Activated CD4-positive, alpha-beta T cell treated with anti-CD3 and anti-CD28 coated beads, Interleukin-2, Interleukin-6, amounts not matched to agents 100 ng/mL and 50 ng/mL, durations not matched to agents 16 hours and 8 hours (primary cell): ENCODE measurements at regions not wholly inside any gene's neighbourhood (a gene's known extent, or its start where the extent isn't known, plus 50 kb on each side); places are given as distances from the start of the nearest gene placed in this dataset.
"Not testable (repeated sequence)": the region's sequence is repeated elsewhere in the genome, so short reads cannot be mapped to it uniquely, and the experiment has no call there.

Experiments used
- DNase-seq: peaks from one replicate; pipeline ENCODE4 v3.0.0-alpha.2; 2020

DNA sequence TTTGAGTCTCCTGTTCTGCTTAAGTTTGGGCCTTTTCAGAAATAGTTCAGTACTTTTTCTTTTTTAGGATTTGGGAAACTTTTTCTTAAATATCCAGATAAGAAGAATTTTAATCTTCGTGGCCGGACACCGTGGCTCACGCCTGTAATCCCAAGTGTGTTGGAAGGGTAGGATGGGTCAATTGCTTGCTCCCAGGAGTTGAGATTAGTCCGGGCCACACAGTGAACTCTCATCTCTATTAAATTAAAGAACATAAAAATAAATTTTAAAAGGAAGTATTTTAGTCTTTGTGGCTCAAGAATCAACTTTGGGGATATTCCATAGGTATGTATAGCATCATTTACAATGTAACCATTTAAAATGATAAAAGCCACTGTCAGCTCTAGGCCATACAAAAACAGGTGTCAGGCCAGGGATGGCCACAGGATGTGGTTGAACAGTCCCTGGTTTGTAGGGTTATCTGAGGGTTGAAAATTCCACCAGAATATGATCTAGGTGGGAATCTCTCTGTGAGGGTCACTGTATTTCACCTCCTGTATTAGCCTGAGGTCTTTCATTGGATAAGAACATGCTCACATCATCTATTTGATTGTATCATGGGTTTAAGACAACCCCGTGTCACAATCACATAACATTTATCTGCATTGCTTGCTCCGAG, 115.6 kb downstream of the GGTLC2 start:
- DNase-seq: no peak

DNA sequence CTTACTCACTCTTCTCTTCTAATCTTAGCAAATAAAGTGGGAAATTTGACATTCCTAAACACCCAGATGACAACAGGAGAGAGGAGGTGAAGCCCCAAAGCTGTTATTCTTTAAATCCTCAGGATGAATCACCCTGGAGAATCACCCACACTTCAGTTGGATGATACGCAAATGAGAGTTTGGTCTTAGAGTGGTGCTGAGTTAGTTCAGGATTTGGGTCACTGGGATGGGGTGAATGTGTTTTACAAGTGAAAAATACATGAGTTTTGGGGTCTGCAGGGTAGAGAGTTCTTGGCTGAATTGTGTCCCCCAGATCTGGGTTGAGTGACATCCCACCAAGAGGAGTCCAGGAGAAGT, 117.2 kb downstream of the GGTLC2 start:
- no peak for DNase-seq

DNA sequence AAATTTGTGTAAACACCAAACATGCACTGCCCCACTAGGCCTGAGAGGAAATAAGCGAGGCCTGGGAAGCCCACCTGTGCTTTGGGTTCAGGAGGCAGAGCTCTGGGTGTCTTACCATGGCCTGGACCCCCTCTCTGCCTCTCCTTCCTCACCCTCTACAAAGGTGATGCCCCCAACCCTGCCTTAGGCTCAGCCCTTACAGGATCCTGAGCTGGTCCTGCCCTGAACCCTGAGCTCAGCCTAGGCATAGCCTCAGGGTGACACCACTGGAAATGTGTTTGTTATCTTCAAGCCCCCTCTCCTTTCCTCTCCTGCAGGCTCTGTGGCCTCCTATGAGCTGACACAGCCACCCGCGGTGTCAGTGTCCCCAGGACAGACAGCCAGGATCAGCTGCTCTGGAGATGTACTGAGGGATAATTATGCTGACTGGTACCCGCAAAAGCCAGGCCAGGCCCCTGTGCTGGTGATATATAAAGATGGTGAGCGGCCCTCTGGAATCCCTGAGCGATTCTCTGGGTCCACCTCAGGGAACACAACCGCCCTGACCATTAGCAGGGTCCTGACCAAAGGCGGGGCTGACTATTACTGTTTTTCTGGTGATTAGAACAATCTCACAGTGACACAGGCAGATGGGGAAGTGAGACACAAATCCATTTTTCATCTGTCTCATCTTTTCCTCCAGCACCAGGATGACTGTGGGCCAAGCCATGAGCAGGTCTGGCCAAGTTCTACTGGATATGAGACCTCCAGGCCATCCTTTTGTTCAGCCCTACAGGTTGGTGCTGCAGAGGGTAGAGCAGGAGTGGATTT, 117.8 kb downstream of the GGTLC2 start:
- no peak for DNase-seq

GRCh38 chr22:22763512-22763911, 119.1 kb downstream of the GGTLC2 start:
- no peak for DNase-seq

- no peak for DNase-seq
Observed at GRCh38 chr22:22764085-22764484, 119.7 kb downstream of the GGTLC2 start.

- DNase-seq: no peak
Observed at GRCh38 chr22:22767876-22768602, 119.6 kb upstream of the IGLL5 start.

- DNase-seq: no peak
Observed at GRCh38 chr22:22768885-22769284, 118.7 kb upstream of the IGLL5 start.

- no peak for DNase-seq
Observed at GRCh38 chr22:22769434-22770279, 118.0 kb upstream of the IGLL5 start.

- DNase-seq: peak; percentile 57
Observed at GRCh38 chr22:22770280-22770871, 117.2 kb upstream of the IGLL5 start.

DNA sequence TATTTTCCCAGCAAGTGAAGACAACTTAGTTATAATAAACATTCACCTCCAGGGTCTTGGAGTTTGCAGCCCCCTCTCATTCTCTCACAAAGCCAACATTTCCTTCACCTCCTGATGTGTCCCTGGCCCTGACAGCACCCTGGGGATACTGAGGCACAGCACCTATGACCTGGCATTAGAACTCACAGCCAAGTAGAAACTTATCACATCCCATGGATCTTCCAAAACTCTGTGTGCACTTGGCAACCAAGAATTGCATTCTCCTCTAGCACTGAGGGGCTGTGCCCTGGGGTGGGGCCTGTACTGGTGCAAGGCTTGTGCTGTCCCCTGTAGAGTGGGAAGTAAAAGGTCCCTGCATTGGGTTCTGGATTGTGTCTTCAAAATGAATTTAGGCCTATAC, 116.7 kb upstream of the IGLL5 start:
- DNase-seq: no peak

GRCh38 chr22:22771696-22772377, 115.8 kb upstream of the IGLL5 start:
- no peak for DNase-seq

DNA sequence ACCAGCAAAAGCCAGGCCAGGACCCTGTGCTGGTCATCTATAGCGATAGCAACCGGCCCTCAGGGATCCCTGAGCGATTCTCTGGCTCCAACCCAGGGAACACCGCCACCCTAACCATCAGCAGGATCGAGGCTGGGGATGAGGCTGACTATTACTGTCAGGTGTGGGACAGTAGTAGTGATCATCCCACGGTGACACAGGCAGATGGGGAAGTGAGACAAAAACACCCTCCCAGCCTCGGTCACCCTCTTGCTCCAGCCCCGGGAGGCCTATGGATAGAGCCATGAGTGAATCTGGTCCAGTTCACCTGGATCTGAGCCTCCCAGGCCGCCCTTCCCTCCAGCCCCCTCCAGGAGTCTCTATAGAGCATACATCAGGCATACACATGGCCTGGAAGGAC, 115.2 kb upstream of the IGLL5 start:
- no peak for DNase-seq

- DNase-seq: no peak
Observed at GRCh38 chr22:22772883-22773282, 114.7 kb upstream of the IGLL5 start.

- DNase-seq: no peak
Observed at GRCh38 chr22:22773427-22773826, 114.2 kb upstream of the IGLL5 start.

GRCh38 chr22:22773979-22774604, 113.5 kb upstream of the IGLL5 start:
- DNase-seq: no peak

DNA sequence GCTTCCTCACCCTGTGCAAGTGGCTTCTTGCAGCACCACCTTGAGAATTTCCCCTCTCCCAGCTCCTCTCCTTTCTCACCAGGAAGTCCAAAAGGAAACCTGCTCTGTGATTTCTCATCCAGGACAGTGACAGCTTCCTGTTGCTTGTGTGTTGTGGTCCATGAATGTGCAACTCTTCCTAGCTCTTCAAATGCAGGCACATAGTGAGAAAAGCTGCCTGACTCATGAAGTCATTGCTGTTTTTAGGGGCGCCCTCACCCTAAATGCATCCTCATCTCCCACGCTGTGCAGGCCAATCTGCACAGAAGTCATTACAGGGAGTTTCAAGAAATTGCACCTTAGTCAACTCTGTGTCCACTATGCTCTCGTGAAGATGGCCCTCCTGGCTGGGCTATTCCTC, 112.9 kb upstream of the IGLL5 start:
- DNase-seq: not testable (repeated sequence)

- no peak for DNase-seq
Observed at GRCh38 chr22:22776121-22776520, 111.5 kb upstream of the IGLL5 start.

DNA sequence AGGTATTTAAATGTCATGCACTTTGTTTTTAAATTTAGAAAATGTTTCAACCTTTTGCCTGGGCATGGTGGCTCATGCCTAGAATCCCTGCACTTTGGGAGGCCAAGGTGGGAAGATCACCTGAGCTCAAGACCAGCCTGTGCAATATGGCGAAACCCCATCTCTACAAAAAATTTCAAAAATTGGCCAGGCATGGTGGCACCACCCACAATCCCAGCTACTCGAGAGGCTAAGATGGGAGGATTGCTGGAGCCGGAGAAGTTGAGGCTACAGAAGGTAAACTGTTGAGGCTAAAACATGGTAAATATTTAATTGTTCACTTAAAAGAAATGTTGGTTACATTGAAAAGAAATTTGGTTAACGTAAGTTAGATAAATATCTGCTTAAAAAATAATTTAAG, 108.4 kb upstream of the IGLL5 start:
- DNase-seq: no peak

DNA sequence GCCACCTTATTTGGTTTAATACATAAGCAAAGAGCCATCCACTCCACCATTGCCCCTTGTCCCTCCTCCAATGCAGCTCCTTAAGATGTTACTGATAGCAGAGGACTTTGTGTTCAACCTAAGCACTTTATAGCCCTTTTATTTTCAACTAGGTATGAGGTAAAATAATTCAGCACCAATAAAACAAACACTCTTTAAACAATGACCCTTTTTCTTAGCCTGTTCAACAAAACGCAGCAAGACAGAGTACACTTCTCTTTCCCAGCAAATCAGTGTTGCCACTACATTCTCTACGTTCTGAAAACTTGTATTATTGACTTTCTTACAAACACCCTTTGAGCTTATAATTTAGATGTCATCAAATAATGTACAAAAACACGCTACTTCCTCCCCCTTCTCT, 104.0 kb upstream of the IGLL5 start:
- no peak for DNase-seq

DNA sequence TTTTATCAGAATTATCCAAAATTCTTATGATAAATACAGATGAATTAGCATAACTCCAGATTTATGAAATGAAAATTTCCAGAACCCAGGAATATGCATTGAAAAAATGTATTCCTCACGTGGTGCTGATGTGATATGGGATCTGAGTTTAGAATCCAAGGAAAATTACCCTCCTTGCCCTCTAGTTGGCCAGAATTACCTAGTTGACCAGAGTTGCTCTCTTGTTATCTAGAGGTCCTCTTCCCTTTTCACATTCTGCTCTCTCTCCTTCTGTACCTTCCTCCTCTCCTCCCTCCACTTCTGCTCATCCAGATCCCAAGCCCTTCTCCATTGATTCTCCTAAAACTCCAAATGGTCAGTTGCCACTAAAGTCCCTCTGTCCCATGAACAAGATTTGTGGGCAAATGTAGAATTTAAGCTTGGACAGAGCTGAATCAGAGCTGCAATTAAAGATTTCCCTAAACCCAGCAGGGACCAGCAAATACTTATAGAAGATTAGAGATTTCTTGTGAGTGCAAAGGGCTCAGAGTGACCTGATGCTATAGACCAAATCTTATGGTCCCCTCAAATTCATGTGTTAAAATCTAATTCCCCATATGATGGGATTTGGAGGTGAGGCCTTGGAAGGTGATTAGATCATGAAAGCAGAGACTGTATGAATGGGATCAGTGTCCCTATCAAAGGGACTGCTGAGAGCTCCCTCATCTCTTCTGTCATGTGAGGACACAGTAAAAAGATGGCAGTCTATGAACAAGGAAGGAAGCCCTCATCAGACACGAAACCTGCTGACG, 103.2 kb upstream of the IGLL5 start:
- no peak for DNase-seq
